ENCODE measurements at regions not wholly inside any gene's neighbourhood (a gene's known extent, or its start where the extent isn't known, plus 50 kb on each side); places are given as distances from the start of the nearest gene placed in this dataset.
"Not testable (repeated sequence)": the region's sequence is repeated elsewhere in the genome, so short reads cannot be mapped to it uniquely, and the experiment has no call there.

DNA sequence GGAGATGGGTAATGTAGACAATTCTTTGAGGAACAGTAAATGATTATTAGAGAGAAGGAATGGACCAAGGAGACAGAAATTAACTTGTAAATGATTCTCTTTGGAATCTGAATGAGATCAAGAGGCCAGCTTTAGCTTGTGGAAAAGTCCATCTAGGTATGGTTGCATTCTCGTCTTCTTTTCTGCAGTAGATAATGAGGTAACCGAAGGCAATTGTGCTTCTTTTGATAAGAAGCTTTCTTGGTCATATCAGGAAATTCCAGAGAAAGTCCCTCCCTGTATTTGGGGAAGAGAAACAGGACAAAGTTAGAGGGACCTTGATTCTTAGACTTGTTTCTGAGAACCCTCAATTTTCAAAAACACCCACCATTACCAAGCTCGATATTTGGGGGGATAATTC lies 109.1 kb upstream of the PRSS16 start:
- no peak for DNase-seq
- H3K27me3 ChIP-seq (replicated peaks) = no peaks in the 10 kb centered on the region
- TF ChIP-seq, protein P1, sequence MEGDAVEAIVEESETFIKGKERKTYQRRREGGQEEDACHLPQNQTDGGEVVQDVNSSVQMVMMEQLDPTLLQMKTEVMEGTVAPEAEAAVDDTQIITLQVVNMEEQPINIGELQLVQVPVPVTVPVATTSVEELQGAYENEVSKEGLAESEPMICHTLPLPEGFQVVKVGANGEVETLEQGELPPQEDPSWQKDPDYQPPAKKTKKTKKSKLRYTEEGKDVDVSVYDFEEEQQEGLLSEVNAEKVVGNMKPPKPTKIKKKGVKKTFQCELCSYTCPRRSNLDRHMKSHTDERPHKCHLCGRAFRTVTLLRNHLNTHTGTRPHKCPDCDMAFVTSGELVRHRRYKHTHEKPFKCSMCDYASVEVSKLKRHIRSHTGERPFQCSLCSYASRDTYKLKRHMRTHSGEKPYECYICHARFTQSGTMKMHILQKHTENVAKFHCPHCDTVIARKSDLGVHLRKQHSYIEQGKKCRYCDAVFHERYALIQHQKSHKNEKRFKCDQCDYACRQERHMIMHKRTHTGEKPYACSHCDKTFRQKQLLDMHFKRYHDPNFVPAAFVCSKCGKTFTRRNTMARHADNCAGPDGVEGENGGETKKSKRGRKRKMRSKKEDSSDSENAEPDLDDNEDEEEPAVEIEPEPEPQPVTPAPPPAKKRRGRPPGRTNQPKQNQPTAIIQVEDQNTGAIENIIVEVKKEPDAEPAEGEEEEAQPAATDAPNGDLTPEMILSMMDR (IDR thresholded peaks at IDR 0.05; ENCODE audit: low read depth, low read length, missing control alignments) = no peak
- no peaks in the 10 kb centered on the region for H3K36me3 ChIP-seq (replicated peaks)
- in situ Hi-C loops (cut with HindIII; ENCODE audit: low pct_ligation_motif_present, low sequenced_read_pairs) = no loop called here
- no peak overlapping the region for H3K4me3 ChIP-seq (ENCODE audit: low read depth, low read length)
- no peak overlapping the region for H3K27ac ChIP-seq

DNA sequence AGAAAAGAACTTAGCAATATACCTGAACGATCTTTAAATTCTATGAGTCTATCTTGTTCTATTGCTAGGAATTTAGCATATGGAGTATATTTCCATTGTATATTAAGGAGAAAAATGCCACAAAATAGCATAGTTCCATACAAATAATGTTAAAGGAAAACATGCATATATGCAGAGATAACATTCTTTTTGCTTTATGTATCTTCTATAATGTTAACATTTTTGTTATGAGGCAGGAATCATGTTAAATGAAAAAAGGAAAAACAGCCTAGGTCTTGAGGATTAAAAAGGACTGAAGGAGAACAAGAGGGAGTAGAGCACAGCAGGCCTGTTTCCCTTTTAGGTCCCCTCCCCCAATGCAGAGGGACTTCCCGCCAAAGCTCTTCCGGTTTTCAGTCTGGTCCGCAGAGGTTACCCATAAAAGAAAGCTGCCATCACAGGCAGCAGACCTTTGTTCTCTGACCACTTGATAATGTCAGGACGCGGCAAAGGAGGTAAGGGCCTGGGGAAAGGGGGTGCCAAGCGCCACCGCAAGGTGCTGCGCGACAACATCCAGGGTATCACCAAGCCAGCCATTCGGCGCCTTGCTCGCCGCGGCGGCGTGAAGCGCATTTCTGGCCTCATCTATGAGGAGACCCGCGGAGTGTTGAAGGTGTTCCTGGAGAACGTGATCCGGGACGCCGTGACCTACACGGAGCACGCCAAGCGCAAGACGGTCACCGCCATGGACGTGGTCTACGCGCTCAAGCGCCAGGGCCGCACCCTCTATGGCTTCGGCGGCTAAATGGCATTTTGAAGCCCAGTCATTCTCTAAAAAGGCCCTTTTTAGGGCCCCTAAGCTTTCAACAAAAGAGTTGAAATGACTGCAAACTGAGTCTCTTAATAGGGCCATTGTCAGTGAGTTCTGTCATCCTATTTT lies 108.4 kb upstream of the PRSS16 start:
- TF ChIP-seq, protein P1 (IDR thresholded peaks at IDR 0.05; ENCODE audit: low read depth, low read length, missing control alignments) = peak; percentile 10
- Histone ChIP-seq H3K27ac (peak overlapping the region; percentile 33), H3K36me3 (replicated peaks) (no peaks in the 10 kb centered on the region), H3K4me3 (ENCODE audit: low read depth, low read length) (peak overlapping the region; percentile 79), H3K27me3 (replicated peaks) (no peaks in the 10 kb centered on the region)
- in situ Hi-C loops (cut with HindIII; ENCODE audit: low pct_ligation_motif_present, low sequenced_read_pairs) = no loop called here
- DNase-seq = peak; percentile 9

DNA sequence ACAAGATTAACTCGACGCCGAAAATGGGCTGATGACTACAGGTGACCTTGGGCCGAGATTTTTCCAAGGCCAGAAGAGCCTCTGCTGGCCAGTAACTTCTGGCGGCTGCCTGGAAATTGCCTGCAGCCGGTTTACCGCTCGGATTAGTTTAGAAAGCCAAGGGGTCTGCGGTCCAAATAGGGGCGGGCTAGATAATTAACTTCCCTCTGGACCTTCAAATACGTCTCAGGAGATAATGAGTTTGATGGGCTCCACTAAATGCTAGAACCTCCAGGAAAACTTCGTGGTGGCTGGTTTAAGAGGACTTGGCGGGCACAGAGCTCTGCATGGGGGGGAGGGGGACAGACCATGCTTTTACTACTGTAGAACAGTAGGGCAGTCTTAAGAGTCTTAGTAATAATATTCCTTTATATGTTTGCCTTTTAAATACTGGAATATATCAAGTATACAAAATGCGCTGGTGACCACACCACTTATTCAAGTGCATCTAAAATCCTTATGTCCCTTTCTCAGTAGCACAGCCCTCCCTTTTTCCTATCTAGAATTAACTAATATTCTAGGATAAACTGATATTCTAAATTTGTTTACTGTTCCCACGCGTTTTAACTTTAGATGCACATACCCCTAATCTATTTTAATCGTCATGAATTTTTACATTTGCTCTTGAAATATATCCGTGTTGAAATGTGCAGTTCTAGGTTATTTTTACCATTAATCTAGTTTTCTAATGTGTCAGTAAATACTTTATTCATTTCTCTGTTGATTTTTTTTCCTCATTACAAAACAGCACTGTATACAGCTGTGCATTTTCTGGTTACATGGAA lies 107.5 kb upstream of the PRSS16 start:
- in situ Hi-C loops (cut with HindIII; ENCODE audit: low pct_ligation_motif_present, low sequenced_read_pairs) = no loop called here
- Histone ChIP-seq H3K36me3 (replicated peaks) (no peaks in the 10 kb centered on the region), H3K4me3 (ENCODE audit: low read depth, low read length) (peak overlapping the region; percentile 79), H3K27me3 (replicated peaks) (no peaks in the 10 kb centered on the region), H3K27ac (peak overlapping the region; percentile 33)
- no peak for DNase-seq
- TF ChIP-seq, protein P1 (IDR thresholded peaks at IDR 0.05; ENCODE audit: low read depth, low read length, missing control alignments) = no peak

DNA sequence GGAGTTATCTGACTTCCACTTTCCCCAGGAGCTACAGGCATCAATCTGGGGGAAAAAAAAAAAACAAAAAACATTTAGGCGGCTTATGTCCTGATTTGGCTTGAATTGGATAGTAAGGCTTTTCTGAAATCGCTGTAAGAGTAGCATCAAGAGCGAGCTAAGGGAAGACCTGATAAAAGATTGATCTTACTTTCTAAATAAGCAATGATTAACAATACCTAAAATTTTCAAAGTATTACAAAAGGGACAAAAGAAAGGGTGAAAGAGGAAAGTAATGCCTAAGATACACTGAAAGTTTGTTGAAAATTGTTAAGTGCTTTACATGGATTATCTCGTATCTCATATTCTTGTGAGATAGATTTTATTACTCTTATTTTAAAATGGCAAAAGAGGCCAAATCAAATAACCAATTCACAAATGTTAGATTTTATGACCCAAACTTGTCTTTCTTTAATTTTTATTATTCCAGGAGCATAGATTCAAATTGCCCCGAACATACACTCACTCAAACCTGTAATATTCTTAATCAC lies 106.4 kb upstream of the PRSS16 start:
- H3K27ac ChIP-seq = no peak overlapping the region
- no peaks in the 10 kb centered on the region for H3K27me3 ChIP-seq (replicated peaks)
- no peaks in the 10 kb centered on the region for H3K36me3 ChIP-seq (replicated peaks)
- no peak overlapping the region for H3K4me3 ChIP-seq (ENCODE audit: low read depth, low read length)
- DNase-seq = no peak
- in situ Hi-C loops (cut with HindIII; ENCODE audit: low pct_ligation_motif_present, low sequenced_read_pairs) = no loop called here
- TF ChIP-seq, protein P1 (IDR thresholded peaks at IDR 0.05; ENCODE audit: low read depth, low read length, missing control alignments) = no peak

DNA sequence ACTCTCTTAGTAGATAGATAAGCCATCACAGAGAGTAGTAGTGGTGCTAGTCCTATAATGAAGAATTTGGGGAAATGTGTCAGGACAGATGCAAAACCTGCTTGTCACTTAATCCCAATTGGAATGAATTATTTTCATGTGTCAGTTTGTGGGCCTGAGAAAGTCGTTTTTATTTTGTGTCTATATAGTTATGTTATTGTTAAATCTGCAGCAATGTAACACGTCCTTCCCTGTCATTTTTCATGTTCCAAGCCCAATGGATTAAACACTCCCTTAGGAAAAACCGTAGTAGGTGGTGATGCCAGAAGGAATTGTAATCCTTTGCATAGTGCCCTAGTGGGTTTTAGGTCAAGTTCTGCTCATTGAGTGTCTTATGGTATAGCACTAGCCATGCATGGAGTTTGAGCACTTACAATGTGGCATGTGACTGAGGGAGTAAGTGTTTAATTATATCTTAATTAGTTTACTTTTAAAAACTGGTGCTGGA lies 105.9 kb upstream of the PRSS16 start:
- Histone ChIP-seq H3K27ac (no peak overlapping the region), H3K4me3 (ENCODE audit: low read depth, low read length) (no peak overlapping the region), H3K36me3 (replicated peaks) (no peaks in the 10 kb centered on the region), H3K27me3 (replicated peaks) (no peaks in the 10 kb centered on the region)
- TF ChIP-seq, protein P1 (IDR thresholded peaks at IDR 0.05; ENCODE audit: low read depth, low read length, missing control alignments) = no peak
- in situ Hi-C loops (cut with HindIII; ENCODE audit: low pct_ligation_motif_present, low sequenced_read_pairs) = no loop called here
- DNase-seq = no peak

DNA sequence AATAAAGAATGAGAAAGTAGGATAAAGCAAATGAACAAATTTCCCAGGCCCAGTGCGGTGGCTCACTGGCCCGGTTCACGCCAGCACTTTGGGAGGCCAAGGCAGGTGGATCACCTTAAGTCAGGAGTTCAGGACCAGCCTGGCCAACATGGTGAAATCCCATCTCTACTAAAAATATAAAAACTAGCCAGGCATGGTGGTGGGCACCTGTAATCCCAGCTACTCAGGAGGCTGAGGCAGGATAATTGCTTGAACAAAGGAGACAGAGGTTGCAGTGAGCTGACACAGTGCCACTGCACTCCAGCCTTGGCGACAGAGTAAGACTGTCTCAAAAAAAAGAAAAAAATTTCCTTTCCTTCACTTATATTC lies 104.5 kb upstream of the PRSS16 start:
- H3K27me3 ChIP-seq (replicated peaks); H3K27ac ChIP-seq; in situ Hi-C loops (cut with HindIII; ENCODE audit: low pct_ligation_motif_present, low sequenced_read_pairs); DNase-seq; H3K36me3 ChIP-seq (replicated peaks); H3K4me3 ChIP-seq (ENCODE audit: low read depth, low read length): not testable (repeated sequence)
